K562 (cell line): ENCODE measurements at regions not wholly inside any gene's neighbourhood (a gene's known extent, or its start where the extent isn't known, plus 50 kb on each side); places are given as distances from the start of the nearest gene placed in this dataset.
"Not testable (repeated sequence)": the region's sequence is repeated elsewhere in the genome, so short reads cannot be mapped to it uniquely, and the experiment has no call there.

Source experiments
- ATAC-seq: fragments of 200-7000 bp; cut with Tn5 transposase; 3 replicates; pipeline ENCODE4 v1.9.1; 2020; ENCODE audit warnings: moderate library complexity
- BruUV-seq: library from RNA; stranded (reverse); fragments of 400-500 nt; replicated peaks from 2 replicates; lab custom pipeline; 2021; lab: Mats Ljungman, UMichigan
- CTCF ChIA-PET: fragments of 300-600 bp; formaldehyde crosslinking; extraction: SDS; loops from one replicate; lab custom pipeline; 2021; ENCODE audit warnings: low intra/inter-chr PET ratio; lab: Yijun Ruan, JAX
- POLR2A ChIA-PET: fragments of 300-600, 350-650 bp; sonication (Branson Sonifier 250); formaldehyde crosslinking; extraction: SDS; loops from one replicate; lab custom pipeline; 2021; ENCODE audit warnings: antibody characterized with exemption, inconsistent platforms; lab: Yijun Ruan, JAX
- DNase-seq, 4 experiments: peaks; one replicate each; pipeline versions ENCODE4 v3.0.0 to v3.0.0-alpha.2; 2011 to 2018; ENCODE audit warnings: low spot score in 3 of 4, mixed read lengths in 3 of 4; ENCODE audit errors: extremely low read depth in 1 of 4
- FAIRE-seq: peaks from 2 replicates; lab custom pipeline; 2011; peaks lifted over from hg19 to GRCh38; lab: Jason Lieb, UNC
- H2AFZ ChIP-seq: 2 replicates; pipeline ENCODE4 v1.6.0; 2011; ENCODE audit warnings: low read depth, low read length, control low read depth, inconsistent platforms
- H3K27ac ChIP-seq: fragments of 200-600 bp; 3 replicates; pipeline ENCODE4 v1.8.0; 2011; ENCODE audit warnings: low read depth, mild to moderate bottlenecking, control low read depth, inconsistent platforms, low read length, moderate library complexity, mixed read lengths; ENCODE audit errors: extremely low read depth
- H3K27me3 ChIP-seq, 2 experiments: fragments of 300-600 bp in 1 of 2; 2 replicates in 1 of 2; 3 replicates in 1 of 2; pipeline versions ENCODE4 v1.6.0 to v1.8.0; 2011; ENCODE audit warnings: inconsistent platforms in 2 of 2, low read length in 2 of 2, mild to moderate bottlenecking in 1 of 2, mixed read lengths in 1 of 2, moderate library complexity in 1 of 2; ENCODE audit not compliant: control insufficient read depth in 2 of 2, insufficient read depth in 2 of 2
- H3K36me3 ChIP-seq: fragments of 300-600 bp; 3 replicates; pipeline ENCODE4 v1.8.0; 2011; ENCODE audit warnings: mild to moderate bottlenecking, low read length, inconsistent platforms; ENCODE audit not compliant: control insufficient read depth, insufficient read depth
- H3K4me1 ChIP-seq, 2 experiments: fragments of 200-600 bp in 1 of 2; replicated peaks in 1 of 2; 2 replicates in 1 of 2; 3 replicates in 1 of 2; pipeline versions ENCODE4 v1.5.1 to v1.8.0; 2011; ENCODE audit warnings: inconsistent platforms in 2 of 2, low read length in 2 of 2, mild to moderate bottlenecking in 1 of 2, mixed read lengths in 1 of 2, moderate library complexity in 1 of 2; ENCODE audit not compliant: control insufficient read depth in 2 of 2, insufficient read depth in 2 of 2
- H3K4me2 ChIP-seq: 2 replicates; pipeline ENCODE4 v1.6.1; 2011; ENCODE audit warnings: low read length, control low read depth, inconsistent platforms, mixed read lengths; ENCODE audit not compliant: insufficient read depth
- H3K4me3 ChIP-seq: fragments of 200-600 bp; sonication (generic), shearing (Covaris generic); 2 replicates; pipeline ENCODE4 v1.5.1; 2016; ENCODE audit warnings: control low read depth, inconsistent platforms
- H3K79me2 ChIP-seq: fragments of 200-600 bp; 3 replicates; pipeline ENCODE4 v1.8.0; 2011; ENCODE audit warnings: low read length, inconsistent platforms; ENCODE audit not compliant: control insufficient read depth, insufficient read depth
- H3K9ac ChIP-seq, 2 experiments: 2 replicates each; pipeline versions ENCODE4 v1.6.0 to v1.6.1; 2011; ENCODE audit warnings: low read depth in 2 of 2, low read length in 2 of 2, control low read depth in 1 of 2, inconsistent platforms in 1 of 2, mild to moderate bottlenecking in 1 of 2, mixed read lengths in 1 of 2; ENCODE audit not compliant: insufficient read depth in 1 of 2
- H3K9me1 ChIP-seq: one replicate; pipeline ENCODE4 v1.6.0; 2011; ENCODE audit warnings: inconsistent platforms, mild to moderate bottlenecking, low read length, moderate library complexity; ENCODE audit not compliant: control insufficient read depth, insufficient read depth
- H3K9me3 ChIP-seq: replicated peaks from 2 replicates; pipeline ENCODE4 v1.5.1; 2011; ENCODE audit warnings: low read depth, low read length, inconsistent platforms; ENCODE audit not compliant: control insufficient read depth, insufficient read depth
- H4K20me1 ChIP-seq: replicated peaks from 2 replicates; pipeline ENCODE4 v1.6.1; 2011; ENCODE audit warnings: low read length, inconsistent platforms, mixed read lengths; ENCODE audit not compliant: control insufficient read depth, insufficient read depth
- CTCF ChIP-seq, 3 experiments: IDR thresholded peaks in 2 of 3; conservative IDR thresholded peaks in 1 of 3; 2 replicates each; pipeline ENCODE4 v1.5.1; 2011 to 2012; ENCODE audit warnings: low read length in 3 of 3, mild to moderate bottlenecking in 3 of 3, control low read depth in 2 of 3, improper control_type of control experiment in 1 of 3, inconsistent platforms in 1 of 3, low read depth in 1 of 3, mixed read lengths in 1 of 3, moderate library complexity in 1 of 3; ENCODE audit not compliant: insufficient read depth in 2 of 3
- FOSL1 ChIP-seq: fragments of 200-800 bp; sonication (Bioruptor generic); conservative IDR thresholded peaks from 2 replicates; pipeline ENCODE4 v1.6.1; 2016; ENCODE audit warnings: missing genetic modification characterization, missing compliant biosample characterization
- HNRNPUL1 ChIP-seq: fragments of 200-400 bp; formaldehyde crosslinking; IDR thresholded peaks from 2 replicates; pipeline ENCODE4 v1.6.1; 2017; ENCODE audit warnings: low read length
- KDM5B ChIP-seq: fragments of 200-600 bp; sonication (generic); IDR thresholded peaks from 2 replicates; pipeline ENCODE4 v1.6.1; 2012; ENCODE audit warnings: low read depth, mild to moderate bottlenecking, moderate library complexity, low read length, control low read depth, inconsistent platforms; ENCODE audit not compliant: insufficient replicate concordance
- KLF10 ChIP-seq: fragments of 250-450 bp; sonication (Bioruptor Pico); IDR thresholded peaks from 2 replicates; pipeline ENCODE4 v1.6.1; 2021; ENCODE audit warnings: matching md5 sums
- MCM2 ChIP-seq: fragments of 450-650 bp; IDR thresholded peaks from 2 replicates; pipeline ENCODE4 v1.6.1; 2017; ENCODE audit warnings: low read depth, mild to moderate bottlenecking
- SAP30 ChIP-seq: fragments of 200-600 bp; sonication (generic); IDR thresholded peaks from 2 replicates; pipeline ENCODE4 v1.6.1; 2012; ENCODE audit warnings: borderline replicate concordance, low read depth, mild to moderate bottlenecking, moderate library complexity, low read length, control low read depth, inconsistent platforms; ENCODE audit not compliant: insufficient read depth, poor library complexity, severe bottlenecking
- WGBS: fragments of 100-300 bp; shearing (Covaris generic); methylation state at CpG from one replicate; pipeline ENCODE4 v1.1.6; 2016; ENCODE audit warnings: low coverage, mixed read lengths; ENCODE audit not compliant: insufficient coverage; ENCODE audit errors: missing lambda C conversion rate; 5-methylcytosine and 5-hydroxymethylcytosine counted together
- in situ Hi-C: fragments of 300-500 bp; cut with MboI; formaldehyde crosslinking; loops from 4 replicates; pipeline ENCODE4 v1.15.0; 2018; ENCODE audit warnings: inconsistent platforms, mixed read lengths
- intact Hi-C: fragments of 100-400 bp; cut with micrococcal nuclease; formaldehyde crosslinking; loops from 2 replicates; pipeline ENCODE4 v1.14.2; 2022
- TF ChIP-seq, protein P1 (sequence below): conservative IDR thresholded peaks from 2 replicates; pipeline ENCODE4 v1.6.1; 2011; ENCODE audit warnings: low read depth, mild to moderate bottlenecking, low read length; ENCODE audit not compliant: control insufficient read depth
- TF ChIP-seq, protein P2 (sequence below): fragments of 250-450 bp; sonication (Bioruptor Pico); IDR thresholded peaks from 2 replicates; pipeline ENCODE4 v1.5.1; 2021; ENCODE audit warnings: mild to moderate bottlenecking

GRCh38 chr12:9468144-9468543 lies 139.6 kb downstream of the KLRB1 start:
- not testable (repeated sequence) for H3K27me3 ChIP-seq, H3K9ac ChIP-seq, H3K4me1 ChIP-seq, FAIRE-seq, H3K9me3 ChIP-seq, ATAC-seq, H3K9me1 ChIP-seq, H3K4me3 ChIP-seq, H3K27ac ChIP-seq, H3K4me2 ChIP-seq, H3K36me3 ChIP-seq, H4K20me1 ChIP-seq, BruUV-seq, DNase-seq, H3K79me2 ChIP-seq
- intact Hi-C loops, result loop anchor here (10.0 kb wide), 2 partner anchors 93 to 133 kb away; no protein-coding TSS in a partner anchor
- CTCF ChIA-PET, result interaction anchor here (1.9 kb wide), 1 partner anchor 136 kb away, joined by 7 read pairs; no protein-coding TSS in a partner anchor
- no CpG with 5 or more reads among the region's 1 CpG for WGBS
- TF ChIP-seq CTCF (IDR thresholded peaks at IDR 0.05 in 2 of 3, conservative IDR thresholded peaks at IDR 0.05 in 1 of 3; ENCODE audit: insufficient read depth in 2 of 3, low read depth in 1 of 3, low read length in 3 of 3), result peak in 1 of 3 experiments; percentile 9; a peak in 1 of 6 replicates
- TF ChIP-seq, all 486 proteins: peak for 1; not testable (repeated sequence) for 485
- H2AFZ ChIP-seq, POLR2A ChIA-PET: not testable (repeated sequence)
- in situ Hi-C loops, result loop anchor here (25.0 kb wide), 1 partner anchor 244 kb away; no protein-coding TSS in a partner anchor

DNA sequence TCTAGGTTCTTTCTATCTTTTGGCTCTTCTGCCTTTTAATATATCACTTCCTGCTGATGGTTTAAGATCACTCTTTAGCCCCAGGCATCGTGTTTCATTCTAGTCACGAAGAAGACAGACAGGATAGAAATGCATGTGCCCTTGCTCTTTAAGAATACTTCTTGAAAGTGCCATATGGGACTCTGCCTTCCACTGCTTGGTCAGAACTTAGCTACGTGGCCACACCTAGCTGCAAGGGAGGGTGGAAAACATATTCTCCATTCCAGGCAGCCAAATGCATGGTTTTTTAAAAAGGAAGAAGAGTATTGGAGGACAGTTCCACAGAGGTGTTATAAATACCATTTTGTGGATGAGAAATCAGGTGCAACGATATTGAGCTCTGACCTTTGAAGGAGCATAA lies 143.3 kb downstream of the KLRB1 start:
- H3K36me3 ChIP-seq, result no peaks in the 10 kb centered on the region
- no peak overlapping the region for H2AFZ ChIP-seq
- in situ Hi-C loops (loop anchor here (25.0 kb wide), 1 partner anchor 248 kb away; no protein-coding TSS in a partner anchor), intact Hi-C loops (loop anchor here (10.0 kb wide), 2 partner anchors 90 to 130 kb away; no protein-coding TSS in a partner anchor)
- no peak overlapping the region for H3K27ac ChIP-seq
- no peaks in the 10 kb centered on the region for H3K27me3 ChIP-seq
- ChIA-PET CTCF (no interaction called here), POLR2A (no interaction called here)
- no peaks in the 10 kb centered on the region for H3K9me3 ChIP-seq
- H3K4me3 ChIP-seq, result no peak overlapping the region
- H3K9ac ChIP-seq, result no peak overlapping the region
- WGBS, result 48% methylated on average over 3 of the region's 4 CpGs
- ATAC-seq, result no peak
- no peaks in the 10 kb centered on the region for H4K20me1 ChIP-seq
- no peaks in the 10 kb centered on the region for H3K79me2 ChIP-seq
- no peak for FAIRE-seq
- DNase-seq, result no peak
- H3K4me2 ChIP-seq, result no peak overlapping the region
- no peaks in the 10 kb centered on the region for H3K9me1 ChIP-seq
- H3K4me1 ChIP-seq, result no peaks in the 10 kb centered on the region; a peak in 1 of 5 replicates
- BruUV-seq, result no TSS peak
- TF ChIP-seq FOSL1 (tag) (no peak), HNRNPUL1 (no peak), MCM2 (no peak), KLF10 (CRISPR knock-in tag) (no peak), KDM5B (no peak), SAP30 (no peak)
- TF ChIP-seq, protein P1, sequence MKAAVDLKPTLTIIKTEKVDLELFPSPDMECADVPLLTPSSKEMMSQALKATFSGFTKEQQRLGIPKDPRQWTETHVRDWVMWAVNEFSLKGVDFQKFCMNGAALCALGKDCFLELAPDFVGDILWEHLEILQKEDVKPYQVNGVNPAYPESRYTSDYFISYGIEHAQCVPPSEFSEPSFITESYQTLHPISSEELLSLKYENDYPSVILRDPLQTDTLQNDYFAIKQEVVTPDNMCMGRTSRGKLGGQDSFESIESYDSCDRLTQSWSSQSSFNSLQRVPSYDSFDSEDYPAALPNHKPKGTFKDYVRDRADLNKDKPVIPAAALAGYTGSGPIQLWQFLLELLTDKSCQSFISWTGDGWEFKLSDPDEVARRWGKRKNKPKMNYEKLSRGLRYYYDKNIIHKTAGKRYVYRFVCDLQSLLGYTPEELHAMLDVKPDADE, result no peak
- TF ChIP-seq, protein P2, sequence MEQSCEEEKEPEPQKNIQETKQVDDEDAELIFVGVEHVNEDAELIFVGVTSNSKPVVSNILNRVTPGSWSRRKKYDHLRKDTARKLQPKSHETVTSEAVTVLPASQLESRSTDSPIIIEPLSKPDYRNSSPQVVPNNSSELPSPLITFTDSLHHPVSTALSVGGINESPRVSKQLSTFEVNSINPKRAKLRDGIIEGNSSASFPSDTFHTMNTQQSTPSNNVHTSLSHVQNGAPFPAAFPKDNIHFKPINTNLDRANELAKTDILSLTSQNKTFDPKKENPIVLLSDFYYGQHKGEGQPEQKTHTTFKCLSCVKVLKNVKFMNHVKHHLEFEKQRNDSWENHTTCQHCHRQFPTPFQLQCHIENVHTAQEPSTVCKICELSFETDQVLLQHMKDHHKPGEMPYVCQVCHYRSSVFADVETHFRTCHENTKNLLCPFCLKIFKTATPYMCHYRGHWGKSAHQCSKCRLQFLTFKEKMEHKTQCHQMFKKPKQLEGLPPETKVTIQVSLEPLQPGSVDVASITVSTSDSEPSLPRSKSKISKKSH (CRISPR knock-in tag), result no peak
